IMR-90 (cell line): ENCODE measurements at regions not wholly inside any gene's neighbourhood (a gene's known extent, or its start where the extent isn't known, plus 50 kb on each side); places are given as distances from the start of the nearest gene placed in this dataset.

Experiments
- ATAC-seq: fragments of 200-7000 bp; cut with Tn5 transposase; 2 replicates; pipeline ENCODE4 v1.9.1; 2020; ENCODE audit warnings: low read depth, mild to moderate bottlenecking, moderate library complexity
- BruUV-seq: library from RNA; stranded (reverse); fragments of 400-500 nt; replicated peaks from 2 replicates; lab custom pipeline; 2021; lab: Mats Ljungman, UMichigan
- CTCF ChIA-PET: fragments of 300-600 bp; formaldehyde crosslinking; extraction: SDS; loops from one replicate; lab custom pipeline; 2021; ENCODE audit warnings: antibody characterized with exemption; lab: Yijun Ruan, JAX
- POLR2A ChIA-PET: fragments of 300-600 bp; sonication (Branson Sonifier 250); formaldehyde crosslinking; loops from one replicate; lab custom pipeline; 2022; ENCODE audit warnings: antibody characterized with exemption; ENCODE audit not compliant: unreplicated experiment; lab: Charles Lee
- DNase-seq: peaks from one replicate; pipeline ENCODE4 v3.0.0; 2013
- H2AFZ ChIP-seq: replicated peaks from 2 replicates; pipeline ENCODE3; 2013; ENCODE audit warnings: low read length, mild to moderate bottlenecking; ENCODE audit not compliant: poor library complexity
- H2AK5ac ChIP-seq: 2 replicates; pipeline ENCODE4 v1.6.1; 2013; ENCODE audit warnings: low read depth, low read length, inconsistent platforms
- H2AK9ac ChIP-seq: replicated peaks from 2 replicates; pipeline ENCODE3; 2013; ENCODE audit warnings: mild to moderate bottlenecking, low read depth, low read length, moderate library complexity; ENCODE audit not compliant: poor library complexity
- H2BK120ac ChIP-seq: 2 replicates; pipeline ENCODE4 v1.6.1; 2013; ENCODE audit warnings: low read depth, low read length, inconsistent platforms
- H2BK15ac ChIP-seq: 3 replicates; pipeline ENCODE4 v1.6.1; 2013; ENCODE audit warnings: low read depth, low read length, inconsistent platforms
- H2BK20ac ChIP-seq: 2 replicates; pipeline ENCODE4 v1.6.1; 2013; ENCODE audit warnings: low read depth, mild to moderate bottlenecking, inconsistent platforms, low read length, moderate library complexity
- H2BK5ac ChIP-seq: 2 replicates; pipeline ENCODE4 v1.6.1; 2013; ENCODE audit warnings: mild to moderate bottlenecking, low read depth, low read length, inconsistent platforms; ENCODE audit not compliant: poor library complexity, severe bottlenecking
- H3K14ac ChIP-seq: replicated peaks from 2 replicates; pipeline ENCODE4 v1.6.1; 2013; ENCODE audit warnings: low read depth, low read length, inconsistent platforms
- H3K18ac ChIP-seq: 2 replicates; pipeline ENCODE4 v1.6.1; 2013; ENCODE audit warnings: low read depth, low read length, control low read depth
- H3K23ac ChIP-seq: 2 replicates; pipeline ENCODE4 v1.6.1; 2013; ENCODE audit warnings: low read depth, low read length, inconsistent platforms
- H3K27ac ChIP-seq: 2 replicates; pipeline ENCODE4 v1.5.1; 2013; ENCODE audit warnings: mild to moderate bottlenecking, control low read depth, low read length; ENCODE audit not compliant: insufficient read depth
- H3K27me3 ChIP-seq: 2 replicates; pipeline ENCODE4 v1.6.1; 2013; ENCODE audit warnings: low read length; ENCODE audit not compliant: control insufficient read depth, insufficient read depth
- H3K36me3 ChIP-seq: 2 replicates; pipeline ENCODE4 v1.6.1; 2013; ENCODE audit warnings: low read length, mixed read lengths; ENCODE audit not compliant: control insufficient read depth, insufficient read depth
- H3K4ac ChIP-seq: 2 replicates; pipeline ENCODE4 v1.6.1; 2013; ENCODE audit warnings: low read depth, low read length, inconsistent platforms
- H3K4me1 ChIP-seq: 2 replicates; pipeline ENCODE4 v1.6.1; 2013; ENCODE audit warnings: low read length, mixed read lengths; ENCODE audit not compliant: control insufficient read depth, insufficient read depth
- H3K4me2 ChIP-seq: 2 replicates; pipeline ENCODE4 v1.6.1; 2013; ENCODE audit warnings: low read depth, mild to moderate bottlenecking, control low read depth, low read length, moderate library complexity
- H3K4me3 ChIP-seq: 2 replicates; pipeline ENCODE4 v1.5.1; 2013; ENCODE audit warnings: low read depth, mild to moderate bottlenecking, control low read depth, low read length, moderate library complexity; ENCODE audit not compliant: insufficient read depth
- H3K56ac ChIP-seq: 2 replicates; pipeline ENCODE4 v1.6.1; 2013; ENCODE audit warnings: low read length, inconsistent platforms; ENCODE audit not compliant: insufficient read depth; ENCODE audit errors: extremely low read depth
- H3K79me1 ChIP-seq, 2 experiments: 2 replicates each; pipeline ENCODE4 v1.6.1; 2013; ENCODE audit warnings: low read length in 2 of 2, inconsistent platforms in 1 of 2, low read depth in 1 of 2
- H3K9ac ChIP-seq: 2 replicates; pipeline ENCODE4 v1.6.1; 2013; ENCODE audit warnings: low read depth, low read length, control low read depth
- H3K9me1 ChIP-seq: 2 replicates; pipeline ENCODE4 v1.6.1; 2013; ENCODE audit warnings: low read length, inconsistent platforms; ENCODE audit not compliant: insufficient read depth
- H3K9me3 ChIP-seq: 2 replicates; pipeline ENCODE4 v1.6.1; 2013; ENCODE audit warnings: low read length; ENCODE audit not compliant: control insufficient read depth, insufficient read depth
- H4K20me1 ChIP-seq: 2 replicates; pipeline ENCODE4 v1.6.1; 2013; ENCODE audit warnings: low read length, inconsistent platforms; ENCODE audit not compliant: insufficient read depth
- H4K5ac ChIP-seq: 2 replicates; pipeline ENCODE4 v1.6.1; 2013; ENCODE audit warnings: mild to moderate bottlenecking, low read depth, low read length, control low read depth
- H4K8ac ChIP-seq, 2 experiments: 2 replicates each; pipeline ENCODE4 v1.6.1; 2013; ENCODE audit warnings: low read depth in 2 of 2, low read length in 2 of 2, control low read depth in 1 of 2, inconsistent platforms in 1 of 2
- H4K91ac ChIP-seq: 2 replicates; pipeline ENCODE4 v1.6.1; 2013; ENCODE audit warnings: low read depth, low read length, inconsistent platforms; ENCODE audit not compliant: insufficient read depth
- BHLHE40 ChIP-seq: fragments of 150-350 bp; IDR thresholded peaks from 2 replicates; pipeline ENCODE4 v1.6.1; 2016; ENCODE audit warnings: mild to moderate bottlenecking, low read depth, low read length
- CEBPB ChIP-seq: IDR thresholded peaks from 2 replicates; pipeline ENCODE4 v1.6.1; 2012; ENCODE audit warnings: low read depth, low read length, improper control_type of control experiment
- CHD1 ChIP-seq: IDR thresholded peaks from 2 replicates; pipeline ENCODE4 v1.6.1; 2012; ENCODE audit warnings: low read depth, low read length, improper control_type of control experiment
- FOS ChIP-seq: fragments of 150-350 bp; IDR thresholded peaks from 2 replicates; pipeline ENCODE4 v1.6.1; 2016; ENCODE audit warnings: low read depth, low read length
- MAFK ChIP-seq: IDR thresholded peaks from 2 replicates; pipeline ENCODE4 v1.6.1; 2012; ENCODE audit warnings: low read depth, low read length, improper control_type of control experiment
- MAZ ChIP-seq: IDR thresholded peaks from 2 replicates; pipeline ENCODE4 v1.6.1; 2012; ENCODE audit warnings: low read depth, mild to moderate bottlenecking, low read length, improper control_type of control experiment, moderate library complexity, borderline replicate concordance
- POLR2A ChIP-seq: IDR thresholded peaks from 2 replicates; pipeline ENCODE4 v1.6.1; 2012; ENCODE audit warnings: mild to moderate bottlenecking, low read depth, low read length
- RCOR1 ChIP-seq: IDR thresholded peaks from 2 replicates; pipeline ENCODE4 v1.6.1; 2012; ENCODE audit warnings: mild to moderate bottlenecking, low read length, improper control_type of control experiment; ENCODE audit not compliant: insufficient replicate concordance
- WGBS, 2 experiments: methylation state at CpG; one replicate each; pipeline versions ENCODE4 v1.1.5 to v1.1.7; 2013; ENCODE audit warnings: missing lambda C conversion rate in 2 of 2; ENCODE audit not compliant: insufficient read length in 1 of 2; ENCODE audit errors: extremely low coverage in 2 of 2; 5-methylcytosine and 5-hydroxymethylcytosine counted together
- dilution Hi-C: fragments of 300-500 bp; cut with HindIII; formaldehyde crosslinking; loops from one replicate; pipeline ENCODE4 v1.14.3; 2018; ENCODE audit warnings: low sequenced_read_pairs; ENCODE audit not compliant: unreplicated experiment
- in situ Hi-C: fragments of 300-500 bp; cut with MboI; formaldehyde crosslinking; loops from 3 replicates; pipeline ENCODE4 v1.14.3; 2019; ENCODE audit warnings: low sequenced_read_pairs, inconsistent platforms, mixed read lengths
- intact Hi-C: fragments of 100-400 bp; cut with micrococcal nuclease; formaldehyde crosslinking; loops from 2 replicates; pipeline ENCODE4 v1.10.0; 2022
- TF ChIP-seq, protein P1 (sequence below): conservative IDR thresholded peaks from 2 replicates; pipeline ENCODE4 v1.5.1; 2012; ENCODE audit warnings: mild to moderate bottlenecking, low read depth, low read length, improper control_type of control experiment

GRCh38 chr5:133688391-133688790, 76.0 kb upstream of the FSTL4 start:
- Histone ChIP-seq H3K23ac (no peak overlapping the region), H3K4me1 (no peaks in the 10 kb centered on the region), H2BK15ac (no peak overlapping the region), H3K9me1 (no peaks in the 10 kb centered on the region), H4K91ac (no peak overlapping the region), H3K14ac (no peak overlapping the region), H3K36me3 (no peaks in the 10 kb centered on the region), H4K8ac (no peak overlapping the region), H3K9me3 (no peaks in the 10 kb centered on the region), H4K20me1 (no peaks in the 10 kb centered on the region), H2AFZ (no peak overlapping the region), H3K18ac (no peak overlapping the region), H2AK9ac (no peak overlapping the region), H3K4ac (no peak overlapping the region), H2BK120ac (no peak overlapping the region), H3K56ac (no peak overlapping the region), H3K4me3 (no peak overlapping the region), H3K79me1 (no peaks in the 10 kb centered on the region), H2AK5ac (no peak overlapping the region), H4K5ac (no peak overlapping the region), H3K27me3 (peaks cover 2% of the 10 kb centered on the region; the same call in 1 of the 2 replicates), H3K27ac (no peak overlapping the region), H2BK5ac (no peak overlapping the region), H3K9ac (no peak overlapping the region), H2BK20ac (no peak overlapping the region), H3K4me2 (no peak overlapping the region)
- in situ Hi-C loops = no loop called here
- intact Hi-C loops = no loop called here
- dilution Hi-C loops = no loop called here
- CTCF ChIA-PET = no interaction called here
- POLR2A ChIA-PET = no interaction called here
- TF ChIP-seq CHD1 (no peak), BHLHE40 (no peak), POLR2A (no peak), MAFK (no peak), CEBPB (no peak), FOS (no peak), RCOR1 (no peak), MAZ (no peak)
- TF ChIP-seq, protein P1, sequence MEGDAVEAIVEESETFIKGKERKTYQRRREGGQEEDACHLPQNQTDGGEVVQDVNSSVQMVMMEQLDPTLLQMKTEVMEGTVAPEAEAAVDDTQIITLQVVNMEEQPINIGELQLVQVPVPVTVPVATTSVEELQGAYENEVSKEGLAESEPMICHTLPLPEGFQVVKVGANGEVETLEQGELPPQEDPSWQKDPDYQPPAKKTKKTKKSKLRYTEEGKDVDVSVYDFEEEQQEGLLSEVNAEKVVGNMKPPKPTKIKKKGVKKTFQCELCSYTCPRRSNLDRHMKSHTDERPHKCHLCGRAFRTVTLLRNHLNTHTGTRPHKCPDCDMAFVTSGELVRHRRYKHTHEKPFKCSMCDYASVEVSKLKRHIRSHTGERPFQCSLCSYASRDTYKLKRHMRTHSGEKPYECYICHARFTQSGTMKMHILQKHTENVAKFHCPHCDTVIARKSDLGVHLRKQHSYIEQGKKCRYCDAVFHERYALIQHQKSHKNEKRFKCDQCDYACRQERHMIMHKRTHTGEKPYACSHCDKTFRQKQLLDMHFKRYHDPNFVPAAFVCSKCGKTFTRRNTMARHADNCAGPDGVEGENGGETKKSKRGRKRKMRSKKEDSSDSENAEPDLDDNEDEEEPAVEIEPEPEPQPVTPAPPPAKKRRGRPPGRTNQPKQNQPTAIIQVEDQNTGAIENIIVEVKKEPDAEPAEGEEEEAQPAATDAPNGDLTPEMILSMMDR = no peak
- no peak for ATAC-seq
- DNase-seq = no peak
- no CpG with 5 or more reads among the region's 5 CpGs for WGBS, 2 experiments
- no TSS peak for BruUV-seq
